ENCODE measurements at regions not wholly inside any gene's neighbourhood (a gene's known extent, or its start where the extent isn't known, plus 50 kb on each side); places are given as distances from the start of the nearest gene placed in this dataset.
"Not testable (repeated sequence)": the region's sequence is repeated elsewhere in the genome, so short reads cannot be mapped to it uniquely, and the experiment has no call there.

- H3F3A ChIP-seq (ENCODE audit: insufficient read depth, low read length) = no peaks in the 10 kb centered on the region
- H3K27me3 ChIP-seq (replicated peaks; ENCODE audit: insufficient read depth, low read length) = no peaks in the 10 kb centered on the region
- no peaks in the 10 kb centered on the region for H3K4me1 ChIP-seq (ENCODE audit: low read length)
- H3K9me3 ChIP-seq (replicated peaks; ENCODE audit: insufficient read depth, low read length) = no peaks in the 10 kb centered on the region
- TF ChIP-seq CTCF (IDR thresholded peaks at IDR 0.05; ENCODE audit: low read length) = no peak
- TF ChIP-seq EZH2phosphoT487 (IDR thresholded peaks at IDR 0.05; ENCODE audit: low read length) = no peak
- no peak for TF ChIP-seq EZH2 (optimal IDR thresholded peaks at IDR 0.05; ENCODE audit: low read depth, low read length)
- no peak overlapping the region for H3K4me3 ChIP-seq (ENCODE audit: low read length)
- no peak overlapping the region for H3K4me2 ChIP-seq (ENCODE audit: low read depth, low read length)
- no peaks in the 10 kb centered on the region for H3K79me2 ChIP-seq (ENCODE audit: low read length)
- no peak overlapping the region for H3K9ac ChIP-seq (ENCODE audit: low read length)
- no peaks in the 10 kb centered on the region for H3K36me3 ChIP-seq (replicated peaks; ENCODE audit: insufficient read depth, low read length)
- no peaks in the 10 kb centered on the region for H3K9me2 ChIP-seq (replicated peaks; ENCODE audit: insufficient read depth, low read length)
- no peak overlapping the region for H2AFZ ChIP-seq (ENCODE audit: low read length)
- no peaks in the 10 kb centered on the region for H4K20me1 ChIP-seq (ENCODE audit: insufficient read depth, low read length)
- H3K27ac ChIP-seq (ENCODE audit: low read length) = no peak overlapping the region
- DNase-seq = no peak
These were observed 376.7 kb upstream of the MAOA start for GRCh38 chrX:43279341-43279808.

- H4K20me1 ChIP-seq (ENCODE audit: insufficient read depth, low read length) = no peaks in the 10 kb centered on the region
- H3K27me3 ChIP-seq (replicated peaks; ENCODE audit: insufficient read depth, low read length) = no peaks in the 10 kb centered on the region
- H3K36me3 ChIP-seq (replicated peaks; ENCODE audit: insufficient read depth, low read length) = no peaks in the 10 kb centered on the region
- no peak for DNase-seq
- H3F3A ChIP-seq (ENCODE audit: insufficient read depth, low read length) = no peaks in the 10 kb centered on the region
- H3K9me2 ChIP-seq (replicated peaks; ENCODE audit: insufficient read depth, low read length) = no peaks in the 10 kb centered on the region
- H3K27ac ChIP-seq (ENCODE audit: low read length) = no peak overlapping the region
- no peak overlapping the region for H2AFZ ChIP-seq (ENCODE audit: low read length)
- H3K79me2 ChIP-seq (ENCODE audit: low read length) = no peaks in the 10 kb centered on the region
- H3K4me3 ChIP-seq (ENCODE audit: low read length) = no peak overlapping the region
- no peak overlapping the region for H3K9ac ChIP-seq (ENCODE audit: low read length)
- no peak for TF ChIP-seq CTCF (IDR thresholded peaks at IDR 0.05; ENCODE audit: low read length)
- TF ChIP-seq EZH2 (optimal IDR thresholded peaks at IDR 0.05; ENCODE audit: low read depth, low read length) = no peak
- TF ChIP-seq EZH2phosphoT487 (IDR thresholded peaks at IDR 0.05; ENCODE audit: low read length) = no peak
- peaks cover 7% of the 10 kb centered on the region; the same call in 1 of the 2 replicates for H3K4me1 ChIP-seq (ENCODE audit: low read length)
- H3K4me2 ChIP-seq (ENCODE audit: low read depth, low read length) = no peak overlapping the region
- H3K9me3 ChIP-seq (replicated peaks; ENCODE audit: insufficient read depth, low read length) = no peaks in the 10 kb centered on the region
These were observed 372.9 kb upstream of the MAOA start for GRCh38 chrX:43283187-43283586.

GRCh38 chrX:43311625-43312024 is 344.5 kb upstream of the MAOA start:
- not testable (repeated sequence) for H3K27ac ChIP-seq (ENCODE audit: low read length); H3K9me3 ChIP-seq (replicated peaks; ENCODE audit: insufficient read depth, low read length)

GRCh38 chrX:43313035-43313434 is 343.1 kb upstream of the MAOA start:
- Histone ChIP-seq H3K27ac (ENCODE audit: low read length) (no peak overlapping the region), H3F3A (ENCODE audit: insufficient read depth, low read length) (no peaks in the 10 kb centered on the region), H3K9me3 (replicated peaks; ENCODE audit: insufficient read depth, low read length) (no peaks in the 10 kb centered on the region), H3K36me3 (replicated peaks; ENCODE audit: insufficient read depth, low read length) (no peaks in the 10 kb centered on the region), H3K9ac (ENCODE audit: low read length) (no peak overlapping the region), H4K20me1 (ENCODE audit: insufficient read depth, low read length) (no peaks in the 10 kb centered on the region), H3K4me2 (ENCODE audit: low read depth, low read length) (no peak overlapping the region), H3K4me1 (ENCODE audit: low read length) (no peaks in the 10 kb centered on the region), H3K4me3 (ENCODE audit: low read length) (no peak overlapping the region), H3K9me2 (replicated peaks; ENCODE audit: insufficient read depth, low read length) (no peaks in the 10 kb centered on the region), H3K27me3 (replicated peaks; ENCODE audit: insufficient read depth, low read length) (no peaks in the 10 kb centered on the region), H2AFZ (ENCODE audit: low read length) (no peak overlapping the region), H3K79me2 (ENCODE audit: low read length) (no peaks in the 10 kb centered on the region)
- TF ChIP-seq EZH2 (optimal IDR thresholded peaks at IDR 0.05; ENCODE audit: low read depth, low read length) (no peak), EZH2phosphoT487 (IDR thresholded peaks at IDR 0.05; ENCODE audit: low read length) (no peak), CTCF (IDR thresholded peaks at IDR 0.05; ENCODE audit: low read length) (no peak)
- no peak for DNase-seq

More at GRCh38 chrX:43311625-43312024, 344.5 kb upstream of the MAOA start:
- not testable (repeated sequence) for H3K4me3 ChIP-seq (ENCODE audit: low read length); H3K9ac ChIP-seq (ENCODE audit: low read length); H3K9me2 ChIP-seq (replicated peaks; ENCODE audit: insufficient read depth, low read length); H3K36me3 ChIP-seq (replicated peaks; ENCODE audit: insufficient read depth, low read length); H3K79me2 ChIP-seq (ENCODE audit: low read length); H3F3A ChIP-seq (ENCODE audit: insufficient read depth, low read length); H2AFZ ChIP-seq (ENCODE audit: low read length); H4K20me1 ChIP-seq (ENCODE audit: insufficient read depth, low read length); H3K4me1 ChIP-seq (ENCODE audit: low read length); H3K4me2 ChIP-seq (ENCODE audit: low read depth, low read length); H3K27me3 ChIP-seq (replicated peaks; ENCODE audit: insufficient read depth, low read length); DNase-seq
